HG03135 (cell line): ENCODE measurements at regions not wholly inside any gene's neighbourhood (a gene's known extent, or its start where the extent isn't known, plus 50 kb on each side); places are given as distances from the start of the nearest gene placed in this dataset.

Source experiments
- ATAC-seq: cut with Tn5 transposase; IDR thresholded peaks from one replicate; pipeline ENCODE4 v1.9.1; 2021; ENCODE audit warnings: mild to moderate bottlenecking, moderate library complexity; ENCODE audit not compliant: unreplicated experiment

GRCh38 chr4:138697851-138698250, 317.7 kb upstream of the NOCT start:
- no peak for ATAC-seq

DNA sequence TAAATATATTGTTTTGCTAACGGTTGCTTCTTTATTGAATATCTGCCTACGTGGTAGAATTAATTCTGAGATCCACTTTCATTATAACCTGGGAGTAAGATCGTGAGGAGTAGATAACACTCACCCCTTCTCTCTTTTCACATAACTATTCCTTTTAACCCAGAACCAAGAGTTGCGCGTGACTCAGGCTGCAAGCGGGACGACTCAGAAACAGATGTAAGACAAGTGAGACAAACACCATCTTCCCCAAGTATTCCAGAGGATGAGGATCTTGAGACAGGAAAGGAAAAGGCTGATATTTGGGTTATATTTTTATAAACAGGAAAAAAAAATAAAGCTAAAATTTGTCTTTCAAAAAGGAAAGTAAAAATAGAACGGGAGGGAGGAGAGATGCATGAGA, 318.8 kb upstream of the NOCT start:
- no peak for ATAC-seq

DNA sequence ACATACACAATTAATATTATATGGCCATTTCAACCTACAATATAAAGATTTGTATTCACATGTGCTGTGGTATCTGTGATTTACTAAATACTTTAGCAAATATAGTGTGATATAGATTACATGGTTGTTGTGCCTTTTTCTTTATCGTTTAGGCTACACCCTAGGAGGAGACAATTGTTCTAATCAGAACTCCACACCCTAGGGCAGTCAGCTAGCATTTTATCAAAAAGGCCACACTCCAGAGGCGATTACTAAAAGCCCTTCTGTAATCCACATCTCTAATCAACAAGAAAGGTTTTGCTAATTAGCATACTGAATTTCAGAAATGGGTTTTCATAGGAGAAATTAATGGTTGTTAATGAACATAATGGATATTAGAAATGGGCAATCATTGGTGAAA, 319.5 kb upstream of the NOCT start:
- no peak for ATAC-seq

DNA sequence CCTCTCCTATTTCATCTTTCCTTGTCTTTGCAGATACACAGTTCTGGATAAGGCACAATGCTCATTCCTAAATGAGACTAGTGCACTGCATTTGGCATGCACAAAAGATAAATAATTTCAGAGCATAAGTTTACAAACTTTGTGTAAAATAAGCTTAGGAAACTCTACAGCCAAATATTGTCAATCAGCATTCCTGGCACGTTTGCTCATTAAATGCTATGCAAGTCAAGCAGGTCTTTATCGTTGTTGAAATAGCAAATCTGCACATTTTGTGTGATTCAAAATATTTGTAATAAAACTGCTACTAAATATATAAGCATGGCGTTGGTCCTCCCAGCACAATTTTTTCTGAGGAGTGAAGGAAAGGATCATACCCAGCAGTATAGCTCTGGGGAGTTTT, 322.1 kb upstream of the NOCT start:
- no peak for ATAC-seq

GRCh38 chr4:138692411-138692810, 323.2 kb upstream of the NOCT start:
- ATAC-seq, result no peak

GRCh38 chr4:138689593-138689992, 326.0 kb upstream of the NOCT start:
- no peak for ATAC-seq

DNA sequence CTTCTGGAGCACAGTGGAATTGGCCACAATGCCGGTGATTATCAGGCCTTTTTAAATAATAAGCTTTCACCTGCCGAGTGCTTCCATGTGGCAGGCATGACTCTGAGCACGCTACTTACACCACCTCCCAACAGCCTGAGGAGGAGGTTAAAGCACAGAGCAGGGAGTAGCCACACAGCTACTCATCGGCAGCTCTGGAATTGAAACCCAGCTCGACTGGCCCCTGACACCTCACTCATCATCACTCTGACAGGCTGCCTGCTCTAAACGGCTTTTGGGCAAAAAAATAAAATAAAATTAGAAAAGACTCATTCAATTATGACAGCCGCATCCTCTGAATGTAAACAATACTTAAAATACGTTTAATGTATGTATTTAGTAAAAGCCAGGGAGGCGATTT, 326.4 kb upstream of the NOCT start:
- ATAC-seq, result no peak

DNA sequence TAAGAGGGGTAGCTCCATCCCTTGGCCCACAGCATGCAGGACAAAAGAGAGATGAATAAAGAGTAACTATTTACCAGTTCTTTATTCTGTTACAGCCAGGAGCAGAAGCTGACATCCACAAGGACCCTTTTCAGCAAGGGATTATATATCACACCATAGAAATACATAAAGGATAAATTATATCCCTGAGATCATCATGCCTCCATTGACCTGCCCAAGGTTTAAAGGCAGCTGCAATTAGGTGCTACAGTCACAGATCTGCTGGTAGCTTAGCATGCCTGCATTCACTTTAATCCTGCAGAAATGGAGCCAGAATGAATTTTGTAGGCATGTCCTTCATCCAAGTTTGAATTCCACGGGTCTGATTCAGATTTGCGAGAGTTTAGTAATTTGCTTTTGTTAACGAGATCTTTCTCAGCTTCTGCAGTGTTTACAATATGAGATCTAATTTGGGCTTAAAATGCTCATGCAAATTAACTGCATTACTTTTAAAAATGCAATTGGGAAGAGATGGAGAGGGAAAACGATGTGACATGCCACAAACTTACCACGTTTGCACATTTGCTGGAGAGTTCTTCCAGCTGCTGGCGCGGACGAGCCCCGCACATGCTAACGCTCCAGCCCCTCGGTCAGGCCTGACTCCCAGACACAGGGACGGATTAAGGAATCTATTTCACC, 327.0 kb upstream of the NOCT start:
- no peak for ATAC-seq

DNA sequence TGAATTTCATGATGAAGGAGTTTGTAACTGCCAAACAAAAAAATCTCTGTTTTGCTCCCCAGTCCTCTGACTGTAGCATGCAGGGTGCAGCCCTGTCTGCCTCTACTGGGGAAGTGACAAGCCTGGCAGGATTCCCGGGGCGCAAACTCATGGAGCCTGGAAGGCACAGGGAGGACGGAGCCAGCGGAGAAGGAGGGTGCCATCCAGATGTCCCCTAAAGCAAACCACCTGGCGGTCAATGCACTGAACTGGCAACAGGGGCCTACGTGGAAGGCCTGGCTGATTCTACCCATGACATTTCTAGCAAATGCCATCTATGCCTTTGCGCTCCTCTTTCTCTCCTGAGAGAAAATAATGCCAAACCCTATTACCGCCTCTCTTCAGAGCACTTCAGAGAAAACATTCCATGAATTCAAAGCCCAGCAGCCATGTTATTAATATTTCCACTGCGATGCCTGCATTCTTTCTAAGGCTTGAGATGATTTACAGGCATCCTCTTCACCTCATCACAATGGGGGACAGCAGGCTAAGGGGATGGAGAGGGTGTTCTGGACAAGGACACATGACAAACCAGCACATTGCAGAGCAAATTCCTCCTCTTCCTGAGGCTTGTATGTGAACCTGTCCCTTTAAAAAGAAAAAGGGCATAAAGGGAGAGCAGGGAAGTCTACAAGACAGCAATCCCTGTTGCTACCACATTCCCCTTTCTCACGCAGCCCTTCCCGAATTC, 329.3 kb upstream of the NOCT start:
- ATAC-seq, result no peak

- ATAC-seq, result no peak
Observed at GRCh38 chr4:138685316-138685715, 330.3 kb upstream of the NOCT start.

DNA sequence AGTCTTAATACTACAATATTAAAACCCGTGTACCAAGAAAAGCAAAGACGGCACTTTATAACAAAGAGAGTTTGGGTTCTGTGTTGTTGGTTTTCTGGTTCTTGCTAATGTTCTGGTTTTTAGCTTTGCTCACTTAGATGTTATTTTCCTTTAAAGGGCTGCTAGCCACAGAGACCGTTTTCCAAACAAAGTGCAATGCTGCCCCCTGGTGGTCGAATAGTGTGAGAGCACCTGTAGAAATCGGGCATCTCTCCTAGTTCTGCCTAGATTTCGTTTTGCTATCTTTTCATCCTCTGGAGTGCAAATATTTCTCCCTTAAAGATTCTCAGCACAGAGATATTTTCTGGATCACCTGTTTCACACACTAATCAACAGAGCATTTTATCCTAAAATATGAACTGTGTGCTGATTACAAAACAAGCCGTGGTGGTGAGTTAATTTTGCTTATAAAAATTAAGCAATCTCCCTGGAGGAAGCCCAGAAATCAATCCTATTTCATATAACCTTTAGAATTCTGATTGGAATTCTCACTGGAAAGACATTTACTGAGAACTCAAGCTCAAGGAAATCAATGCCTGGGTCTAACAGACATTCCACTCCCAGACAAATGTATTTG, 334.5 kb upstream of the NOCT start:
- peak; percentile 76 for ATAC-seq

GRCh38 chr4:138680256-138680655, 335.3 kb upstream of the NOCT start:
- no peak for ATAC-seq

GRCh38 chr4:138678985-138679746, 336.4 kb upstream of the NOCT start:
- no peak for ATAC-seq

DNA sequence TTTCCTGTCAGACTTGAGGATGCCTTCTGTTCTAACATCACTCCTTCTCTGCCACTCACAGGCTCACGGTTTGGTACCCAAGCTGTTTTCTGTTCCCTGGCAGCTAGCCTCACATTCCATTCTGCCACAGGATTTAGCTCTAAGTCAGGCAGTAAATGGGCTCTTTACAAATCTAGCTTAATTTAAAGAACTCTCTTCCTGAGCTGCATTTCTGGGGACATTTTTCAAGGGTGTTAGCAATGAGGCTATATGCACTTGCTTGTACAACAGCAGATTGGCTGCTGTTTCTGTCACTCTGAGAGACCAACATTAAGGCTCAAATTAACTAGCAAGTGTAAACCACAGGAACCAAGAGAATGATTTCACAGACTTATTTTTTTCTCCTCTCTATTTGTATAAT, 337.8 kb upstream of the NOCT start:
- ATAC-seq, result no peak

DNA sequence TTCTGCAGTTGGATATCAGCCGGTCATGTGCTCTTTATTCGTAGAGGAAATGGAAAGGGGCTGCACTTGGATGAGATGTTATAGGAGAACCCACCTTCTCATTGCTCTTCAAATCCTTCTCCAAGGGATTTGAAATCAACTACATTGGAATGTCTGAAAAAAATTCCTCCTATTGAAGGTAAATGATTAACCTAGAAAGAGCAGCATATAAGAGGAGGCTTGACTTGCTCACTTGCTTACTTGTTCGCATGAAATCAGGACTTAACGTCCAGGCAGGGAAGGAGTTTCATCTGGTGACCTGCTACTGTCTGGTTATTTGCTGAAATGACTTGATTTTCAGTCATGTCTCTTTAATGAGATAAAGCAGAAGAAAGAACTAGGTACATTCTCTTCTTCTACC, 338.4 kb upstream of the NOCT start:
- ATAC-seq, result no peak

GRCh38 chr4:138675685-138676084, 339.9 kb upstream of the NOCT start:
- no peak for ATAC-seq

- ATAC-seq, result no peak
Observed at GRCh38 chr4:138674209-138674608, 341.4 kb upstream of the NOCT start.

DNA sequence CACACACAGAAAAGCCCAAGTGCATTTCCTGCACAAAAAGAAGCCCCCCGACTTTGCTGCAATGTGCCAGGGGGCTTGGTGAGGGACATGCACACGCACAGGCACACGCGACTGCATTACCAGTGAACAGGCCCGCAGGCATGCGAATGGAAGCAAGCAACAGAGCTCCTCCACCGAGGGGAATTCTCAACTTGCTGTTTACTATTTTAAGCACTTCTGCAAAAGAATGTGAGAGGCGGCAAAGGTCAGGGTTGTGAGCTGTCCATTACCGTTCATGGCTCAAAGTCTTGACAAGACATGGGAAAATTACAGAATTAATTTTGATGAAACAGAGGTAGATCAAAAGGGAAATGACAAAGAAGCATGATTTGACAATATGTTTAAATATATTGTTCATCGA, 342.5 kb upstream of the NOCT start:
- no peak for ATAC-seq

DNA sequence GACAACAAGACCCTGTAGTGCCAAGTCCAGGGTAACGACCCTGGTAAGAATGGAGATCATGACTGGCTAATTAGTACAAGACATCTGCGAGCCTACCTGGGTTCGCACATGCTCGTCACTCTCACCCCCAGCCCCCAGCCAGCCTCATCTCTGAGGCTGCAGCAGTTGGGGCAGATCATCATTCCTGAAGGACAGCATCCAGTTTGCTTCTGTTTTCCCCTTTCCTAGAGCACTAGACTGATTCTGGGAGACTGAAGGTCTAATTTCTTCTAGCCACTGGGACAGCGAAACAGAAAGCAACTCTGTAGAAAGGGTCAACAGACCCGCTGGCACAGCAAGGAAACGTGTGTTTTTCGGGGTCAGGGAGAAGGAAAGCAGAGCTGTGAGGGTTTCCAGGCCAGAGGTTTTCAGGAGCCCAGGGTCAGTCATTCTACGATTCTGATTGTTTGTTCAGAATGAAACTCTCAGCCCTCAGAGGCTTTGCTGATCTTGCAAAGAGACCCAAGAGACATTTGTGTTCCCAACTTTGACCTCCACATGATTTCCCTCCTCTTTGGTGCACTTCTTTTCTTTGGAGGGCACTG, 343.1 kb upstream of the NOCT start:
- no peak for ATAC-seq

DNA sequence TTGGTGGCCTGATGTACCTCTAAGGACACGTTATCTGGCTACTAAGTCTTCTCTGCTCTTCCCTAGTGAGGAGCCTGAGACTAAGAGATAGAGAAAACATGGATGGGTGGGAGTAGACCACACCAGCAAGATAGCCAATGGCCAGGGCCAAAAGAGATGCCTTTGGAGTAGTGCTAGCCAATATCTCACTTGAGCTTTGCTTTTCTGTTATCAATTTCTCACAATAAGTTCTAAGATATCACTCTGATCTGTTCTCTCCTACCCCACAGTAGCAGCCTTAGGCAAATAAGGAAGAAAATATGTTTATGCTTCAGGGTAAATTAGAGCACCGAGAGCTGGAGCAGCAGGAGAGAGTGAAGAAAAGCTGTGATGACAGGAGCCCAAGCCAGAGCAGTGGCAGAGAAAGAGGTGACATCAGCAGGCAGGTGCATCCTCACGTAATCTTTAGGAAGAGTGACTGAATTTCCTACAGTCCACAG, 343.9 kb upstream of the NOCT start:
- no peak for ATAC-seq

DNA sequence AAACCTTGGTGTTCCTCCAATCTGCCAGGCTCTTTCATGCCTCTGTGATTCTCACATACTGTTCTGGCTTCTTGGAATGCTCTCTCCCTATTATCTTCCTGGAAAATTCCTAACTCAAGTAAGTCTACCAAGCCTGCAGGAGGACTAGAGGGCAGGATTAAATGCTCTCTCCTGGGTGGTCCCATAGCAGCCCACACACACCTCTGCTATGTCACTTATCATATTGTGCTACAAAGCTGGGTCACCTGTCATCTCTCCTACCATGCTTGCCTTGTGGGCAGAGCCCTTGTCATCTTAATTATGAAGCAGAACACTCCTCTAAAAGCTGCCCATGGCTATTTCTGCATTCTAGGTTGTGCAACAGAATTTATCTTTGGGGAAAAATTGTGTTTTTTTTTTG, 344.5 kb upstream of the NOCT start:
- no peak for ATAC-seq
